Activated gamma-delta T cell treated with Interleukin-2 at 50 U/mL for 16 hours (primary cell): ENCODE measurements at regions not wholly inside any gene's neighbourhood (a gene's known extent, or its start where the extent isn't known, plus 50 kb on each side); places are given as distances from the start of the nearest gene placed in this dataset.

Experiments used
- DNase-seq: peaks from one replicate; pipeline ENCODE4 v3.0.0-alpha.2; 2020

DNA sequence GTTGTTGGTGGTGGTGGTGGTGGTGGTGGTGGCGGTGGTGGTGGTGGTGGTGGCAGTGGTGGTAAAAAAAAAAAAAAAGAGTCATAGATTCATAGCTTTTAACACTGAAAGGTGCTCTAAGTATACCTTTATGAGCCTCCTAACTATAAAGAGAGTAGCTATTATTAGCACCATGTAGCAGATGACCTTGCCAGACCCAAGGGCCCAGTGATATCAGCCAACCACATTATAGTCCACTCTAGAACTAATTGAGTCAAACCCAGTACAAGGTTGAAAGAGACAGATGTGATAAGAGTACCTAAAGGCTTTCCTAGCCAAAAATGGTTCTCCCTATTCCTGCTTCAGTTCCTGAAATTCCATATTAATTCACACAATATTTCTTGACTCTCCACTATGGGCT lies 245.3 kb downstream of the HACE1 start:
- DNase-seq = no peak

GRCh38 chr6:104613416-104614001 lies 246.2 kb downstream of the HACE1 start:
- DNase-seq = no peak

GRCh38 chr6:104612541-104612940 lies 247.2 kb downstream of the HACE1 start:
- no peak for DNase-seq

DNA sequence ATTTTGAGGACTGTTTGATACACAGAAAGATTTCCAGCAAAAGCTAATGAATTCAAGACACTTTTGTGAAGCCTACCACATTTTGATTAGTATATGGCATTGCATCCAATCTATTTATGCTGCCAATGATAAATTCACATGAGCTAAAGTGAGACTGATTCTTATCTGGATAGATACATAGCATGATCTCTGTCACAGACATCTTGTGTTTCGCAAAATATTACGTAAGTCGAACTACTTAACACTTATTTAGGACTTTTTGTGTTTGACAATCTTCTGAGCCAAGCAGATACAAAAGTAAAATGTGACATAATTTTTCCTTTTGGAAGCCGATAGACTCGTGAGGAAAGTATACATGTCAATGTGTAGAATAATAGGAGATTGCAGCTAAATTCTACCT lies 251.6 kb downstream of the HACE1 start:
- no peak for DNase-seq

DNA sequence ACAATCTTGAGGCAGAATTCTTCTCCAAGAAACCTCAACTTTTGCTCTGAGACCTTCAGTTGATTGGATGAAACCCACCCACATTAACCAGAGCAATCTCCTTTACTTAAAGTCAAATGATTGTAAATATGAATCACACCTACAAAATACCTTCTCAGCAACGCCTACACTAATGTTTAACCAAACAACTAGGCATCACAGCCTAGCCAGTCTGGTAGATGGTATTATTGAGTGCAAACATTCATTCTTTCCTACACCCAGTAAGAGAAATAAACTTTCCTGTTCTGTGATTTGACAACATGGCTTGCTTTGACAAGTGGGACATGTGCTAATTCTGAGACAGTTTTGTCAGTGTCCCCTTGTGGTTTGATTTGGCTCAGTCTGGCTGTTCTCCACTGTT lies 252.2 kb downstream of the HACE1 start:
- DNase-seq = no peak

GRCh38 chr6:104606361-104606760 lies 253.4 kb downstream of the HACE1 start:
- DNase-seq = no peak

DNA sequence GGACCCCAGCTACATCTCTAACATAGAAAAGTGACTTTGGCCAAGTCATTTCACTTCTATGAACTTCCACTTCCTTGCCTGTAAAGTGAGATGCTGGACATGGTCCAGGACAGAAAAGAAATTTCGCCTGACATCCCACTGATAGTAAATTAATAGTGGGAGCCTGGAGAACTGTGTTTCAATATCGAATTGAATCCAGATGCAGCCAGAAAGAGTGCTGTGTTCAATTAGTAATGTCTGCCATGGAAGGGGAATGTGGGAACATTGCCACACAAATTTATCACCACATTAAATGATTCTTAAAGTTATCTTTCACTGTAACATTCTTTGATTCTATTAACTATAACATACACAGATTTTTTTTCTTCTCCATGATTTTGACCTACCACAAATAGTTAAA lies 255.0 kb downstream of the HACE1 start:
- no peak for DNase-seq

- no peak for DNase-seq
Observed at GRCh38 chr6:104603108-104603745, 256.5 kb downstream of the HACE1 start.

DNA sequence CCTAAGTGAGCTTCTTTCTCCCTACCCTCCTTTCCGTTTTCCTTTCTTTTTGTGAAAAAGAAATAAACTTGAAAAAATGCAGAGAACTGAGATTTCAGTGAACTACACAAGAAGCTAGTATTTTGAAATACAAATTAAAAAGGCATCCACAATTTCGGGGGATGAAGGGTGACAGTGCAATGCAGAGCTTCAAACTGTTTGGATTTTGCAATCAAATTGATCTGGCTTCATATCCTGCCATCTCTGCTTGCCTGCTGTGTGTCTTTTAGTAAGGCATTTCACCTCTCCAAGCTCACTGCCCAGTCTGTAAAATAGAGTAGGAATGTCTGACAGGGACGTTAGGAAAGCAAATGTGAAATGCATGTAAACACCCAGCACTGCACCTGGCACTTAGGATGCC lies 258.0 kb downstream of the HACE1 start:
- no peak for DNase-seq

- no peak for DNase-seq
Observed at GRCh38 chr6:104601131-104601651, 258.5 kb downstream of the HACE1 start.

GRCh38 chr6:104600639-104600931 lies 259.1 kb downstream of the HACE1 start:
- no peak for DNase-seq

DNA sequence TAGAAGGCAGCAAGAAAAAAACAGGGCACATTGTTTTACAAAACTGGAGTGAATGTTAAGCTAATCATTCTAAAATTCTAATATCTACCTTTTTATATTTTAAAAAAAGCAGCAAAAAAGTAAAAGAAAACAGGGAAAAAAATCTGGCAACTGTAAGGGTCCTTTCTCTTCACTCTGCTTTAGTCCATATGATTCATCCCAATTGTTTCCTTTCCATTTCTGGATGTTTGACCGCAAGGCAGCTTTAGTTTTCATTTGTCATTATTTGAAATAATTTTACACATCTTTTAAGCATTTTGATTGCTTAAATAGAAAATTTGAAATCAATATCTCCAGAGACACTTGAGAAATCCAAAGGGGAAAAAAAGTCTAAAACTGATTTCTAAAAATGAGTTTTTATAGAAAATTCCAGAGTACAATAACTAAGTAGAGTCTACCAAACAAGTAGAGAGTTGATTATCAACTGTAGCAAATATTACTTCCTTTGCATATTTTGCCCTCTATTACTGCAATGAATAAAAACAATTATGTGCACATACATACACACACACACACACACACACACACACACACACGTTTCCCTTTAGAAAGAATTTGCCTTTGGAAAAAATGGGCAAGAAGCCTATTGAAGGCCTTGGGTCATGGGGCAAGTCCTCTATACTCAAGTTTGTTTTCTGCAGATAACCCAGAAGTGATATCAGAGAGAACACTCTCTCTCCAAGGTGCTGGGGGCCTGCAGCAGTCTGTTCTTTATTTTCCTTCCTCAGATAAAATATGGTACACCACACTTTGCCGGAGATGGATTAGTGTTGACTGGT lies 259.7 kb downstream of the HACE1 start:
- DNase-seq = no peak

GRCh38 chr6:104597541-104598050 lies 262.1 kb downstream of the HACE1 start:
- no peak for DNase-seq

GRCh38 chr6:104596091-104596490 lies 263.6 kb downstream of the HACE1 start:
- DNase-seq = no peak

- no peak for DNase-seq
Observed at GRCh38 chr6:104595311-104595820, 264.4 kb downstream of the HACE1 start.

- no peak for DNase-seq
Observed at GRCh38 chr6:104591573-104592334, 268.0 kb downstream of the HACE1 start.

- no peak for DNase-seq
Observed at GRCh38 chr6:104589940-104590339, 269.8 kb downstream of the HACE1 start.

DNA sequence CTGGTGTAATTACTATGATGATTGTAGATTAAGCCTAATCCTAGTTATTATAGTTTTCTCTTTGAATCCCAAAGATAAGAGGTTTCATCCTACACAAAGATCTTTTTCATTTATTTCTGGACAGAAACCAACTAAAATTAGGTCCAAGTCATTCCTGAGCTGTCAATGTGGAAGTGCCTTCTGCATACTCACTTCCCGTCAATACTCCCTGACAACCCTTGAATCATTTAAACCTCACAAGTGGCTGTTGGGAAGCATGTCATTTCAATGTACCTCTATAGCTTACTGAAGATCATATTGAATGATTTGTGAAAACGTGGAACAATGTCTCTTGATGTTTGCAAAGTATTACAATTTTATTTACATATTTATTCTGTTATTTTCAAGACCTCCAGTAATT lies 274.1 kb downstream of the HACE1 start:
- DNase-seq = no peak

DNA sequence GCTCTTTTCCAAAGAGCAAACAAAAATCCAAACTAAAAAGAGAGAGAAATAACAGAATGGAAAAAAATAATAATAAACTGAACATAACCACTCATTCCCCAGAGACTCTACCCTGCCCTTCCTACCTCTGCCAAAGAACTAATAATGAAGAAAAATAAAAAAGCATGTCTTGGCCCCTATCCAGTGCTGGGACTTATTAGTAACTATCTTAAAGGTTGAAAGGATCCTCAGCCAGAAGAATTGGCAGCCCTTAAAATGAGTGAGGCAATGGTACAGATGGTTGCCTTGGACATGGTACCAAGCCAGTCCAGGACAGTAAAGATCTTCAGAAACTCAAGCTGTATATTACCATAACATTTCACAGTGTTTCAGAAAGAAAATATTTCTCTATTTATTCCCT lies 279.3 kb downstream of the HACE1 start:
- DNase-seq = no peak

DNA sequence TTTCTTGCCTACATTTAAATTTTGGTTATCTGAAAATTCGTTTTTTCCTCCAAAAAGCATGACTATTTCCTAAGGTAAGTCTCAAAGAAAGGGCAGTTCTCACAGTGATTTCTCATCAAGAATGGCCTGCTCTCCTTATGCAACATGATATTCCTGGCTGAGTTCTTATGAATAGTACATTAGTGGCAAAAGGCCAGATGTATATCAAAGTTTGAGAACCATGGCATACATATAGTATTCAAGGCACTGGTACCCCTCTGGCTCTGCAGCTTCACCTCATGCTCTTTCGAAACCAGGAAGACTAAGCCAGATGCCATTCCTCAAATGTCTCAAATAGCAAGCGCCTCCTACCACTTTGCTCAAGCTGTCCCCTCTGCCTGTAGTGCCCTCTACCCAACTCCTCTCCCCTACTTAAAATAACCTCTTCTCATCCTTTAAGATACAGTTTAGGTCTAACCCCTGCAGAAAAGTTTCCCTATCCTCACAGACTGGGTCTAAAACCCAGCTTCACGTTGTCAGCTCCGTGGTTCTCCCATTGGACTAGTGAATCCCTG lies 280.3 kb downstream of the HACE1 start:
- DNase-seq = no peak

- no peak for DNase-seq
Observed at GRCh38 chr6:104575536-104575935, 284.2 kb downstream of the HACE1 start.

DNA sequence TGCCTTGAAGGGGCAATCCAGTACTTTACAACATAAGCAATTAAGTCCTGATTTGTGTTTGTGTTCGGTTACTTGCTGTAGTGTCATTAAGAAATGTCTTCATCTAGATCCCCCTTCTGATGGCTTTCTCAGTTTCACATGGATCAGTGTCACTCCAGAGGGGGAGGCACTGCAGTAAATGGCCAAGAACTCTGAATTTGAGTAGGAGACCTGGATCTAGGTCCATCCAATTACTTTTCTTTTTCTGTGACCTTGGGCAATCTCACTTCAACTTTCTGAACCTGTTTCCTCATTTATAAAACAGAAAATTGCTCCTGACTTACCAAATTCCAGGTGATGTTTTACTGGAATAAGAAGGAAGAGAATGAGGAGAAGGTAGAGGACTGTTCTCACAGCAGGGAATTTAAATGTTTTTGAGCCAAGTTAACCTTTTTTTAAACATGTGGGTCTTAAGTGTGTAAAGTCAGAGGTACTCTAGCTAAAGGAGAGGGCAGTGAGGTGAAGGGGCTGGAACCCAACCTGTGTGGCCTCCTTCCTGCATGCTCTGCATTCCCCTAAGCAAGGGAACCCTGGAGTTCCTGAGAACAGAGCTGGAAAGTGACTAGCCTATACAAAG lies 285.5 kb downstream of the HACE1 start:
- no peak for DNase-seq
